Neutrophil (primary cell): ENCODE measurements at regions not wholly inside any gene's neighbourhood (a gene's known extent, or its start where the extent isn't known, plus 50 kb on each side); places are given as distances from the start of the nearest gene placed in this dataset.

Experiments used
- H3K27ac ChIP-seq: fragments of 200-600 bp; sonication (generic); 2 replicates; pipeline ENCODE4 v1.5.1; 2016; ENCODE audit warnings: mild to moderate bottlenecking, moderate library complexity
- H3K27me3 ChIP-seq: fragments of 200-600 bp; sonication (generic); 2 replicates; pipeline ENCODE4 v1.6.0; 2016; ENCODE audit warnings: mild to moderate bottlenecking
- H3K36me3 ChIP-seq: fragments of 200-600 bp; sonication (generic); 2 replicates; pipeline ENCODE4 v1.5.1; 2017
- H3K4me1 ChIP-seq, 2 experiments: fragments of 200-600 bp in 1 of 2; sonication (generic) in 1 of 2; 1 replicate in 1 of 2; 2 replicates in 1 of 2; pipeline versions ENCODE4 v1.5.1 to v1.6.1; 2013 to 2016; ENCODE audit warnings: low read depth in 1 of 2, low read length in 1 of 2, mild to moderate bottlenecking in 1 of 2, moderate library complexity in 1 of 2; ENCODE audit not compliant: control insufficient read depth in 1 of 2, insufficient read depth in 1 of 2
- H3K4me3 ChIP-seq, 2 experiments: fragments of 200-600 bp in 1 of 2; sonication (generic) in 1 of 2; 1 replicate in 1 of 2; 2 replicates in 1 of 2; pipeline ENCODE4 v1.5.1; 2013 to 2016; ENCODE audit warnings: low read depth in 1 of 2, low read length in 1 of 2, mild to moderate bottlenecking in 1 of 2, moderate library complexity in 1 of 2
- H3K9me3 ChIP-seq: fragments of 200-600 bp; sonication (generic); 2 replicates; pipeline ENCODE4 v1.5.1; 2016
- TF ChIP-seq, protein P1 (sequence below): fragments of 200-600 bp; sonication (generic); IDR thresholded peaks from 2 replicates; pipeline ENCODE4 v1.5.1; 2016; ENCODE audit warnings: antibody characterized with exemption

DNA sequence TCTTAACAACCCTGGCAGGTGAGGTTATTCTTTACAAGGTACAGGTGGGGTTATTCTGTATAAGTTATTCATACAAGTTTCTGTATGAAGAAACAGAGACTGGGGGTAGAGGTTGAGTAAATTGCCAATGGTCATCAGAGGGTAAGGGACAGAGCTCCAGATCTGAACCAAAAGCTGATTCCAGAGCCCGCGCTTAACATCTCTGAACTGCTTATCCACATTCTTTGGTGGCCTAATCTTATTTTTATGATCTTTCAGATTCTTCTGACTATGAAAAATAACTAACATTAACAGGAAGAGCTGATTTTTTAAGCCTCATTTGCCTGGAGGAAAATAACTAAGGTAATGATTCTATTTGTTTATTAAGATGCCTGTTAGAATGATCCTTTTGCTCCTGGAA, 63.9 kb upstream of the BARHL2 start:
- H3K27ac ChIP-seq: no peak overlapping the region
- H3K9me3 ChIP-seq: no peaks in the 10 kb centered on the region
- no peaks in the 10 kb centered on the region for H3K36me3 ChIP-seq
- no peak overlapping the region for H3K4me3 ChIP-seq
- H3K27me3 ChIP-seq: no peaks in the 10 kb centered on the region
- TF ChIP-seq, protein P1, sequence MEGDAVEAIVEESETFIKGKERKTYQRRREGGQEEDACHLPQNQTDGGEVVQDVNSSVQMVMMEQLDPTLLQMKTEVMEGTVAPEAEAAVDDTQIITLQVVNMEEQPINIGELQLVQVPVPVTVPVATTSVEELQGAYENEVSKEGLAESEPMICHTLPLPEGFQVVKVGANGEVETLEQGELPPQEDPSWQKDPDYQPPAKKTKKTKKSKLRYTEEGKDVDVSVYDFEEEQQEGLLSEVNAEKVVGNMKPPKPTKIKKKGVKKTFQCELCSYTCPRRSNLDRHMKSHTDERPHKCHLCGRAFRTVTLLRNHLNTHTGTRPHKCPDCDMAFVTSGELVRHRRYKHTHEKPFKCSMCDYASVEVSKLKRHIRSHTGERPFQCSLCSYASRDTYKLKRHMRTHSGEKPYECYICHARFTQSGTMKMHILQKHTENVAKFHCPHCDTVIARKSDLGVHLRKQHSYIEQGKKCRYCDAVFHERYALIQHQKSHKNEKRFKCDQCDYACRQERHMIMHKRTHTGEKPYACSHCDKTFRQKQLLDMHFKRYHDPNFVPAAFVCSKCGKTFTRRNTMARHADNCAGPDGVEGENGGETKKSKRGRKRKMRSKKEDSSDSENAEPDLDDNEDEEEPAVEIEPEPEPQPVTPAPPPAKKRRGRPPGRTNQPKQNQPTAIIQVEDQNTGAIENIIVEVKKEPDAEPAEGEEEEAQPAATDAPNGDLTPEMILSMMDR: no peak
- peaks cover 0 to 3% of the 10 kb centered on the region in 2 experiments for H3K4me1 ChIP-seq

DNA sequence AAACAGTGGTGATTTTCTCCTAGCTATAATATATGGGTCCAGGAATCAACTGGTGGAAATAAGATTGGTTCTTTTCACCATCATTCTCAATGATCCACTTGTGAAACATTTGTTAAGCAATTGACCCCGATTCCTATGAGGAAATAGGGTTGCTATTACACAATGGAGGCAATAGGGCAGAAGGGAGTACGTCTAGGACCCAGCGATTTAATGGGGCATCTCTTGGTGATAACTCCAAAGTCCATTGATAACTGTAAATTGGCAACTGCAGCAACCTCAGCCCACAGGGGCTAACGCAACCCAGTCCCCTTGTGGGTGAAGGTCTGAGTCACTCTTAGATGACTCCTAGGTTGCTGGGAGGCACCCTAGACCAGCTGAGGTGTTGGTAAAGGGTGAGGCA, 62.5 kb upstream of the BARHL2 start:
- no peak overlapping the region for H3K27ac ChIP-seq
- peaks cover 0 to 3% of the 10 kb centered on the region in 2 experiments for H3K4me1 ChIP-seq
- H3K36me3 ChIP-seq: no peaks in the 10 kb centered on the region
- peaks cover 2% of the 10 kb centered on the region for H3K27me3 ChIP-seq
- H3K9me3 ChIP-seq: no peaks in the 10 kb centered on the region
- no peak overlapping the region for H3K4me3 ChIP-seq
- TF ChIP-seq, protein P1: no peak

DNA sequence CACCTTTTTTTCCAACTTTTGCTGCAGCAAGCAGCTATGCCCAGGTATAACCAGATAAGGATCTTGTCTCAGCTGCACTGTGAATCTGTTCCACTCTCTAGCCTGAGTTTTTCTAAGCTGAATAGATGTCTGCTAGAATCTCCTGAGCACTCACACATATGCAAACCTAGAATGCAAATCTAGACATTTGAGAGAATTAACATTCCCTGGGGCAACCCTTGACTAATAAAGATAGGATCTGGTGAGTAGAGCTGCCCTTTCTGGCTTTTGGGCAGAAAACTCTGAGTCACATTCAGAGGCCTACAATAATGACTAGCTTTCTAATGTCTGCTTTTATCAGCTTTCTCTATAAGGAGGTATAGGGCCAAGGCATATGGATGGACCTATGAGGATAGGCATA, 61.4 kb upstream of the BARHL2 start:
- Histone ChIP-seq H3K27ac (no peak overlapping the region), H3K9me3 (no peaks in the 10 kb centered on the region), H3K27me3 (peaks cover 4% of the 10 kb centered on the region), H3K4me1 (peaks cover 0 to 3% of the 10 kb centered on the region in 2 experiments), H3K36me3 (no peaks in the 10 kb centered on the region), H3K4me3 (no peak overlapping the region)
- TF ChIP-seq, protein P1: no peak

DNA sequence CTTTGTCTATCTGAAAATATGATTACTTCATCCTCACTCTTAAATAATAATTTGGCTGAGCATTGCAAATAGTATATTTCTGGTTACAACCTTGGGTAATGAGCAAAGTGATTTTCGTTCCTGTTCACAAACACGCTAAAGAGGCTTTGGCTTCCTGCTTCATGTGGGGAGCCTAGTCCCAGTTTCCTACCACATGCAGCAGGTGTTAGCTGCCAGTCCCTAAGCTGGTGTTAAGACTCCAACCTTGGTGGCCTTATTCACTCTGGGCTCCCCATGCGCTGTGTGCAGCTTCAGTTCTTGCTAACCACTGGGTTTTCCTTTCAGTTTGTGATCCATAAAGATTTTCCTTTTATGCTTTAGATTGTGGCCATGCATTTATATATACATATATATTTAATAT, 56.7 kb upstream of the BARHL2 start:
- H3K36me3 ChIP-seq: no peaks in the 10 kb centered on the region
- no peaks in the 10 kb centered on the region for H3K9me3 ChIP-seq
- H3K4me3 ChIP-seq: no peak overlapping the region
- H3K27ac ChIP-seq: no peak overlapping the region
- H3K27me3 ChIP-seq: peaks cover 4% of the 10 kb centered on the region
- no peaks in the 10 kb centered on the region for H3K4me1 ChIP-seq
- TF ChIP-seq, protein P1: no peak

DNA sequence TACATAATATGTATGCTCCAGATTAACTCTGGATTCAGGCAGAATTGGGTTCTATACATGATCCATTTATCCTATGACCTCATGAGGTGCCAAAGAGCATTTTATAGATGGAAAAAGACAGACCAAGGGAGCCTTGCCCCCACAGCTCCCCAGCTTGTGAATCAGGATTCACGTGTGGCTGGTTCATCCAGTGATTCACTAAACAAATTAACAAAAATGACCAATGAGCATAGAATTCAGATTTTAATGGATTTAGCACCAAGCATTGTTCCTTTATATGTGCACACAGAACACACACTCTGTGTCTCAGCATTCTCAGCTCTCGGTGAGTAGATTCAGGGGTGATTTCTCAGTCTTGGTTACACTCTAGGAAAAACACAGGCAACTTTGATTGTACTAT, 51.7 kb upstream of the BARHL2 start:
- H3K27ac ChIP-seq: no peak overlapping the region
- no peaks in the 10 kb centered on the region for H3K4me1 ChIP-seq
- peaks cover under 1% of the 10 kb centered on the region for H3K27me3 ChIP-seq
- no peaks in the 10 kb centered on the region for H3K36me3 ChIP-seq
- no peak overlapping the region for H3K4me3 ChIP-seq
- no peaks in the 10 kb centered on the region for H3K9me3 ChIP-seq
- TF ChIP-seq, protein P1: no peak

DNA sequence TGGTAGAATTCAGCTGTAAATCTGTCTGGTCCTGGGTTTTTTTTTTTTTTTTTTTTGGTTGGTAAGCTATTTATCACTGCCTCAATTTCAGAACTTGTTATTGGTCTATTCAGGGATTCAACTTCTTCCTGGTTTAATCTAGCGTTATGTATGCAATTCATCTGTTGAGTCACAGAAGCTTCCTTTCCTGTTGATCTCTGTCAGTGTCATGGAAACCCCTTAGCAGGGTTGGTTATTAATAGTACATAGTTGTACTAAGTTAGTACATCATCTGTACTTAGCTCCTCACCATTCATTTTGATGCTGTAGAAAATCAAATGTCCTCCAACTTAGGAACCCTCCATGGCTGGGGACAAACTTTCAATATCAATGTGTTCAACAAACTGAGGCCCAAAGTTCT, 51.0 kb upstream of the BARHL2 start:
- TF ChIP-seq, protein P1: no peak
- H3K9me3 ChIP-seq: no peaks in the 10 kb centered on the region

More for the DNA sequence above, 51.0 kb upstream of the BARHL2 start:
- H3K36me3 ChIP-seq: no peaks in the 10 kb centered on the region
- H3K27me3 ChIP-seq: peaks cover 8% of the 10 kb centered on the region
- no peaks in the 10 kb centered on the region for H3K4me1 ChIP-seq
- no peak overlapping the region for H3K4me3 ChIP-seq
- no peak overlapping the region for H3K27ac ChIP-seq
